ENCODE measurements at regions not wholly inside any gene's neighbourhood (a gene's known extent, or its start where the extent isn't known, plus 50 kb on each side); places are given as distances from the start of the nearest gene placed in this dataset.

DNA sequence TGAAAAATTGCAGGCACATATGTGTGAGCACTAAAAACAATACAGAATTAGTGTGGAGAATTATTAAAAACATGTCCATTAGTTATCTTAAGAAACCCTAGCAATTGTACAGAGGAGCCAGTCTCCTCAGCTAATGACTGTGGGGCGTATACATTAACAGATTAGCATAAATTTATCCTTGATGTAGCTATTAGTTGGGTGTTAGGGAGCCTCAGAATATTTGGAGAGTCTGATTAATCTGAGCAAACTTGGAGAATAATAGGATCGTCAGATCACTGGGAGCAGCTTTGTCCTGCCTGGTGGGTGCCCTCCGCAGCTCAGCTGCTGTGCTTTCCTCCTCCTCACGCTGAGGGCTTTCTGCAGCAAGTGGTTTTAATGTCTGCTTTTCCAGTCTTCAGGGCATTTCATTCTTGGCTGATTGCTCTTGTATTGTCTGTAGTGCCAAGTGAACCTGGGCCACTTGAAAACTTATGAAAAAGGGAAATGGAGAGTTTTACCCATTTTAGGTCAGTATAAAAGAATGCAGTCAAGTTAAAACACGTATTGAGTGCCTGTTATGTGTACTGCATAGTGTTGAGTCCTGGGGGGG is 417.4 kb upstream of the SEMA6D start:
- Mint-ChIP-seq H3K4me3 (no peak overlapping the region), H3K27ac (no peak overlapping the region), H3K36me3 (ENCODE audit: insufficient read depth in 2 of 2) (no peaks in the 10 kb centered on the region), H3K4me1 (ENCODE audit: low read depth) (no peaks in the 10 kb centered on the region), H3K27me3 (ENCODE audit: low read depth) (no peaks in the 10 kb centered on the region), H3K9me3 (peaks cover 6 to 7% of the 10 kb centered on the region in 2 donors)
- ATAC-seq (replicated peaks in 1 of 2) (no peak), DNase-seq (no peak)

DNA sequence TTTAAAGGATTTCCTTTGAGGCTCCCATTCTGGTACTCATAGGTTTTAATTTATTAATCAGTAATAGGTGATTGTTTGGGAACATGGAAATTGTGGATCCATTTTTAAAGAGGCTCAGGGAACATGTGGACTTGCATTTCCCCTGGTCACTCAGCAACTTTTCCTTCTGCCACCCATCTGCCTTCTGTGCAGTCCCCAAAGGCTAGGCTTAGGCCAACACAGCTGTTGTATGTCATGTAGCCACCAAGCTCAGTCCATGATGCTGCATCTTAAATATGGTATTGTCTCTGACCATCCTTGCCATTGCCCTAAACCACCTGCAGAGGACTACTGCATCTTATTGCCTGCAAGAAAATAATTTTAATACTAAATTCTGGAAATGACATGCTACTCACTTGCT is 416.7 kb upstream of the SEMA6D start:
- peaks cover 6 to 7% of the 10 kb centered on the region in 2 donors for H3K9me3 Mint-ChIP-seq
- H3K27me3 Mint-ChIP-seq (ENCODE audit: low read depth): no peaks in the 10 kb centered on the region
- ATAC-seq (replicated peaks in 1 of 2) (no peak), DNase-seq (no peak)
- no peaks in the 10 kb centered on the region for H3K36me3 Mint-ChIP-seq (ENCODE audit: insufficient read depth in 2 of 2)
- no peaks in the 10 kb centered on the region for H3K4me1 Mint-ChIP-seq (ENCODE audit: low read depth)
- H3K27ac Mint-ChIP-seq: no peak overlapping the region
- H3K4me3 Mint-ChIP-seq: no peak overlapping the region

- DNase-seq (no peak), ATAC-seq (replicated peaks in 1 of 2) (no peak)
- H3K36me3 Mint-ChIP-seq (ENCODE audit: insufficient read depth in 2 of 2): no peaks in the 10 kb centered on the region
- no peaks in the 10 kb centered on the region for H3K27me3 Mint-ChIP-seq (ENCODE audit: low read depth)
- H3K27ac Mint-ChIP-seq: no peak overlapping the region
- peaks cover 6 to 7% of the 10 kb centered on the region in 2 donors for H3K9me3 Mint-ChIP-seq
- H3K4me1 Mint-ChIP-seq (ENCODE audit: low read depth): no peaks in the 10 kb centered on the region
- no peak overlapping the region for H3K4me3 Mint-ChIP-seq
Measured at GRCh38 chr15:47301481-47301880, 415.8 kb upstream of the SEMA6D start.

GRCh38 chr15:47304656-47305055 is 412.6 kb upstream of the SEMA6D start:
- no peaks in the 10 kb centered on the region for H3K27me3 Mint-ChIP-seq (ENCODE audit: low read depth)
- H3K4me3 Mint-ChIP-seq: no peak overlapping the region
- H3K9me3 Mint-ChIP-seq: peaks cover 0 to 5% of the 10 kb centered on the region in 2 donors
- ATAC-seq (replicated peaks in 1 of 2) (no peak), DNase-seq (no peak)
- no peaks in the 10 kb centered on the region for H3K4me1 Mint-ChIP-seq (ENCODE audit: low read depth)
- no peaks in the 10 kb centered on the region for H3K36me3 Mint-ChIP-seq (ENCODE audit: insufficient read depth in 2 of 2)
- H3K27ac Mint-ChIP-seq: no peak overlapping the region

DNA sequence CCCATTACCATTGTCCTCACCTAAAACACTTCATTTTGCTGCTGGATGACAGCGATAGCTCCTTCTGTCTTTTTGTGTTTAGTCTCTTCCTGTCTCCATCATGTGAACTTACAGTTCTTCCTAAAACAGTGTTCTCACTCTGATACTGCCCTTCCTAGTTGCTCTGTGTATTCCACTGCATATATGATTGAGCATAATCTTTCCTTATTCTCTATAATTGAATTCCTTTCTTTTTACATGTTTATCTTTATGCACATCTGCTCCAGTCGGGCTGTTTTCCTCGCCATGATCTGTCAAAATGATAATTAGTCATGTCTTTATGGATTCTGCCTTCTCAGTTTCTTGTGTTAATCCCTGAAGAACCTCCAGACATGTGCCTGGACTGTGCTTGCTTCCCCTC is 405.1 kb upstream of the SEMA6D start:
- ATAC-seq (replicated peaks in 1 of 2): no peak
- peaks cover 4 to 7% of the 10 kb centered on the region in 2 donors for H3K9me3 Mint-ChIP-seq
- H3K27me3 Mint-ChIP-seq (ENCODE audit: low read depth): no peaks in the 10 kb centered on the region
- no peaks in the 10 kb centered on the region for H3K4me1 Mint-ChIP-seq (ENCODE audit: low read depth)
- no peak for DNase-seq
- peaks cover 0 to 4% of the 10 kb centered on the region in 2 donors for H3K36me3 Mint-ChIP-seq (ENCODE audit: insufficient read depth in 2 of 2)
- H3K27ac Mint-ChIP-seq: no peak overlapping the region
- no peak overlapping the region for H3K4me3 Mint-ChIP-seq

DNA sequence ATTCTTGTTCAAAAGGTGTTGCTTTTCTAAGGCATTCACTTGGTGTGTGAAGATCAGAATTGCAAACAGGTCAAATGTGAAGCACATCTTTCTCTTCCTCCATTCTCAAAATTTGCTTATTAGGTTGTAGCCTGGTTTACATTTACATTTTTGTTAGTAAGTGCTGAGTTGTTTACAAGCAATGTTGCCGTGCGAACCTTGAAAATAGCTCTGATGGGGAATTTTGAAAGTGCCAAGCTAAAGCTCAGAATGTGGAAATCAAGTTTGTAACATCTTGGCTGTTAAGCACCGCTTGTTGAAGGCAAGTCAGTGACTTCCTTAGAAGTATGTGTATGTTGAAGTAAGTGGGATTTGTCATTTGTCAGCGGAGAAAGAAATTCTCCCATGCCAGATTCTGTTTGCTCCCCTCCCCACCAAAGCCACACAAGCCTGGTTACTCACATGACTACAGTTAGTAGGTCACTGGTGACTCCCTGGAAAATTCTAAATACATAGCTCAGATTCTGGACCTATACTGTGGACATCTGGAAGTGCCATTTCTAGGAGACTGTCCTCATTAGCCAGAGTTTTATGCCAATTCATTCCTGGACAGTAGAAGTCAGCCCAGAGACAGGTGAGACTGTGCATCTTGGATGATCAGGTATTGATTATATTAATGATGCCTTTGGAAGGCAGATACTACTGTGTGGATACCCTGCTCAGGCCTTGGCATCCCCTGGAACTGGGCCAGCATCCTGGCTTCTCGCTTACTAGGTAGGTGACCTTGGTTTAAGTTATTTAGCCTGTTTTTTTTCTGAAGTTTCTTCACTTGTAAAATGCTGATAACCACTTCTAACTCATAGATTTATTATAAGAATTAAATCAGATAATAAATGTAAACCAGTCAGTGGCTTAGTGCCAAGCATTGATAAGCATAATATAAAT is 390.6 kb upstream of the SEMA6D start:
- H3K36me3 Mint-ChIP-seq (ENCODE audit: insufficient read depth in 2 of 2): no peaks in the 10 kb centered on the region
- no peak overlapping the region for H3K27ac Mint-ChIP-seq
- ATAC-seq (replicated peaks in 1 of 2) (no peak), DNase-seq (no peak)
- no peaks in the 10 kb centered on the region for H3K27me3 Mint-ChIP-seq (ENCODE audit: low read depth)
- no peak overlapping the region for H3K4me3 Mint-ChIP-seq
- no peaks in the 10 kb centered on the region for H3K4me1 Mint-ChIP-seq (ENCODE audit: low read depth)
- H3K9me3 Mint-ChIP-seq: no peaks in the 10 kb centered on the region

DNA sequence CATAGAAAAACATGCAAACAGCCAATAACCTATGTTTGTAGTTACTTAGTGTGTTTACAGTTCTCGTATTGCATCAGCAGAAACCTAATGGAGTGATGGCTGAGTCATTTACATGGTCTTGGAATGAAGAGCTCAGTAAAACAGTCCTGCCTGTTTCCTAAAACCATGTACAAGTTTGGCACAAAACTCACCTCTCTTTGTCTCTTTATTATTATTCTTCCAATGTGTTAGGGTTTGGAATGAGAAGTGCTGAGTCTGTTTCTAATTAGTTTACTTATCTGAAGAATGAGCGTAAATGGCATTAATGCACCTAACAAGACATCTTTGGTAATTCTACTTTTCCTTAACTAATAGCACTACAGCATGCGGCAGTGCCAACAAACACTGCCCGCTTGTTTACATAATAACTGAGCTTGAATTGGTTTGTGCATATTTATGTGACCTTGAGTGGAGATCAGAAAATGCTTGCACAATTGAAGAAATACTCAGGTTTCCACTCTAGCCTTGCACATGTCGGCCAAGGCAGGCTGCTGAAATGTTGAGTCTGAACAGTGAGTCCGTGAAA is 385.4 kb upstream of the SEMA6D start:
- no peaks in the 10 kb centered on the region for H3K4me1 Mint-ChIP-seq (ENCODE audit: low read depth)
- H3K4me3 Mint-ChIP-seq: no peak overlapping the region
- ATAC-seq (replicated peaks in 1 of 2) (no peak), DNase-seq (no peak)
- no peak overlapping the region for H3K27ac Mint-ChIP-seq
- peaks cover 3 to 4% of the 10 kb centered on the region in 2 donors for H3K9me3 Mint-ChIP-seq
- no peaks in the 10 kb centered on the region for H3K36me3 Mint-ChIP-seq (ENCODE audit: insufficient read depth in 2 of 2)
- no peaks in the 10 kb centered on the region for H3K27me3 Mint-ChIP-seq (ENCODE audit: low read depth)

DNA sequence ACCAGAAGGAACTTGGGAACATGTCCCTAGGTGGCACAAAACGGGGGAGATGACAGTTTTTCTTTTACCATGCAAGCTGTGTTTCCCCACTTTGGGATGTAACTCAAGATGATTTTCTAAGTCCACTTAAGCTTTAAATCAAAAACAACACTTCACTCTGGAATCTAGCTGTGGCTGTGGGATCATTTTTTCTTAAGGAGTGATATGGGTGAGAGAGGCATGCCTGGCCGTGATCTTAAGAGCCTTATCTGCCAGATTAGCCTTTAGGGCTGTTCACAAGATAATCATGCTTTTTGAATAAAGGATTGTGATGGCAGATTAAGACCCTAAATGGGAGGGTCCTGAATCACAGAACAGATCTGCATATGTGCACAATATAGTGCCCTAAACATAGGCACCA is 384.8 kb upstream of the SEMA6D start:
- ATAC-seq (replicated peaks in 1 of 2) (no peak), DNase-seq (no peak)
- H3K9me3 Mint-ChIP-seq: peaks cover 3 to 4% of the 10 kb centered on the region in 2 donors
- H3K27ac Mint-ChIP-seq: no peak overlapping the region
- H3K36me3 Mint-ChIP-seq (ENCODE audit: insufficient read depth in 2 of 2): no peaks in the 10 kb centered on the region
- no peaks in the 10 kb centered on the region for H3K4me1 Mint-ChIP-seq (ENCODE audit: low read depth)
- H3K4me3 Mint-ChIP-seq: no peak overlapping the region
- H3K27me3 Mint-ChIP-seq (ENCODE audit: low read depth): no peaks in the 10 kb centered on the region

- no peaks in the 10 kb centered on the region for H3K36me3 Mint-ChIP-seq (ENCODE audit: insufficient read depth in 2 of 2)
- ATAC-seq (replicated peaks in 1 of 2) (no peak), DNase-seq (no peak)
- H3K4me3 Mint-ChIP-seq: no peak overlapping the region
- H3K27ac Mint-ChIP-seq: no peak overlapping the region
- no peaks in the 10 kb centered on the region for H3K4me1 Mint-ChIP-seq (ENCODE audit: low read depth)
- H3K27me3 Mint-ChIP-seq (ENCODE audit: low read depth): no peaks in the 10 kb centered on the region
- H3K9me3 Mint-ChIP-seq: peaks cover 3 to 4% of the 10 kb centered on the region in 2 donors
Measured at GRCh38 chr15:47333734-47334133, 383.6 kb upstream of the SEMA6D start.

GRCh38 chr15:47334805-47335535 is 382.3 kb upstream of the SEMA6D start:
- no peak for DNase-seq
- peaks cover 3 to 5% of the 10 kb centered on the region in 2 donors for H3K9me3 Mint-ChIP-seq
- ATAC-seq (replicated peaks in 1 of 2): no peak
- no peak overlapping the region for H3K4me3 Mint-ChIP-seq
- no peak overlapping the region for H3K27ac Mint-ChIP-seq
- H3K27me3 Mint-ChIP-seq (ENCODE audit: low read depth): no peaks in the 10 kb centered on the region
- H3K36me3 Mint-ChIP-seq (ENCODE audit: insufficient read depth in 2 of 2): no peaks in the 10 kb centered on the region
- no peaks in the 10 kb centered on the region for H3K4me1 Mint-ChIP-seq (ENCODE audit: low read depth)

DNA sequence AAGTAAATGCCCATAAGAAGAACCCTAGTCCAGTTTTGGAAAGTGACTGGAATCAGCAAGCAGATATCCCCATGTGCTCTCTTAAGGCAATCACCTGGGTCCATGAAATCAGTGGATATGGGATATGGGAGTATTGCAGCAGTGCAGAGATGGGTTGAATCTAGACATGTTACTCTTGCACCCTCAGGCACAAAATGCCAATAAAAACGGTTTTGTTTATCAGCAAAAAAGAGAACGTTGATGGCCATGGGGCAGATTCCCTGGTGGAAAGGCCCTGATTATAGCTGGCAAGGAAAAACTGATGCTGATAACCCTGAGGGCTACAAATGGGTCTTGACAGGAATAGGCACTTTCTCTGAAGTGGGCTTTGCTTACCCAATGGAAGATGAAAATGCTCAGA is 380.2 kb upstream of the SEMA6D start:
- Mint-ChIP-seq H3K27me3 (ENCODE audit: low read depth) (no peaks in the 10 kb centered on the region), H3K9me3 (peaks cover 3 to 6% of the 10 kb centered on the region in 2 donors), H3K4me3 (no peak overlapping the region), H3K27ac (no peak overlapping the region), H3K4me1 (ENCODE audit: low read depth) (no peaks in the 10 kb centered on the region), H3K36me3 (ENCODE audit: insufficient read depth in 2 of 2) (no peaks in the 10 kb centered on the region)
- no peak for DNase-seq
- no peak for ATAC-seq (replicated peaks in 1 of 2)

DNA sequence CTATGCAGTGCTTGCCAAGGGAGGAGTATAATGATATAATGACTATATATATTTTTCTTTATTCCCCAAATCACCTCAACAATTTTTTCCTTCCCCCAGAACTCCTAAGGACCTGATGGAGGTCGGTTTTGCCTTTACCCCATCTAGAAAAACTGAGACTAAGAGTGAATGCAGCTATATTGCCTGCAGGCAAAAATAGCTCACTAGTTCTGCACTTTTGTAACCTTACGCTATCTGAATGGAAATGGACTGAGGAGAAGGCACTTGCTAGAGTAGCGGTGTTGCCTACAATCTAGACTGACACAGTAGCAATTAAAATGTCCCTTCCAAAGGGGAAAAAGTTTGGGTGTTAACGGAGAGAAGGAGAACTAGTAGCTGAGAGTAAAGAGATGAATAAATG is 379.5 kb upstream of the SEMA6D start:
- no peak overlapping the region for H3K27ac Mint-ChIP-seq
- no peak for ATAC-seq (replicated peaks in 1 of 2)

GRCh38 chr15:47338771-47339170 is 378.5 kb upstream of the SEMA6D start:
- H3K36me3 Mint-ChIP-seq (ENCODE audit: insufficient read depth in 2 of 2): no peaks in the 10 kb centered on the region

More for the DNA sequence above, 379.5 kb upstream of the SEMA6D start:
- H3K4me3 Mint-ChIP-seq: no peak overlapping the region
- no peaks in the 10 kb centered on the region for H3K27me3 Mint-ChIP-seq (ENCODE audit: low read depth)
- H3K4me1 Mint-ChIP-seq (ENCODE audit: low read depth): no peaks in the 10 kb centered on the region
- no peaks in the 10 kb centered on the region for H3K36me3 Mint-ChIP-seq (ENCODE audit: insufficient read depth in 2 of 2)
- no peak for DNase-seq
- H3K9me3 Mint-ChIP-seq: peaks cover 3 to 6% of the 10 kb centered on the region in 2 donors

More at GRCh38 chr15:47338771-47339170, 378.5 kb upstream of the SEMA6D start:
- DNase-seq (no peak), ATAC-seq (replicated peaks in 1 of 2) (no peak)
- Mint-ChIP-seq H3K27me3 (ENCODE audit: low read depth) (no peaks in the 10 kb centered on the region), H3K4me1 (ENCODE audit: low read depth) (no peaks in the 10 kb centered on the region), H3K9me3 (peaks cover 3 to 6% of the 10 kb centered on the region in 2 donors), H3K27ac (no peak overlapping the region), H3K4me3 (no peak overlapping the region)
